ENCODE measurements at regions not wholly inside any gene's neighbourhood (a gene's known extent, or its start where the extent isn't known, plus 50 kb on each side); places are given as distances from the start of the nearest gene placed in this dataset.

GRCh38 chr4:12957108-12957507 is 527.0 kb downstream of the RAB28 start:
- TF ChIP-seq CTCF (IDR thresholded peaks at IDR 0.05 in 4 of 5, conservative IDR thresholded peaks at IDR 0.05 in 1 of 5) (no peak), POLR2A (IDR thresholded peaks at IDR 0.05) (no peak)
